ENCODE measurements at regions not wholly inside any gene's neighbourhood (a gene's known extent, or its start where the extent isn't known, plus 50 kb on each side); places are given as distances from the start of the nearest gene placed in this dataset.

DNA sequence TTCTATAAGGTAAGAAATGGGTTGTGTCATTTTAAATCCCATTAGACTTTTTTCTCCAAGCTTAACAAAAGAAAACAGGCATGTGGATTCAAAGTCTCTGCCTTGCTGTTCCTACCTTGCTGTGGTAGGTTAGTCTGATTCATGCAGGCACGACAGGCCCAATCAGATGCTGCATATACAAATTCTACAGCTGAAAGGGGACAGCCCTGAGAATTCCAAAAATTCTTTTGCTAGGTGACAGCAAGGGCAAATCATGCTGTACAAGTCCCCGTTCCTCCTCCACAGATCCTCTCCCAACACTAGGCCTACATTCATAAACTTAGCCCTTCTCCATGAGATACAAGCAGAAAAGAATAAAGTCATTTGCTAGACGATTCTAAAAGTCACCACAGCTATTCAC, 161.2 kb upstream of the THBS1 start:
- TF ChIP-seq YY1 (IDR thresholded peaks at IDR 0.05; ENCODE audit: insufficient read depth, insufficient read length) (no peak), SUZ12 (IDR thresholded peaks at IDR 0.05; ENCODE audit: extremely low read depth, insufficient read depth, insufficient read length) (no peak), ZNF274 (IDR thresholded peaks at IDR 0.05; ENCODE audit: low read depth, low read length) (no peak)
